ENCODE measurements at regions not wholly inside any gene's neighbourhood (a gene's known extent, or its start where the extent isn't known, plus 50 kb on each side); places are given as distances from the start of the nearest gene placed in this dataset.
A peak's percentile ranks its signal among the peaks of the same experiment; 100 is the strongest.

- H3K4me1 ChIP-seq (ENCODE audit: insufficient read depth) = no peaks in the 10 kb centered on the region
- H3K27ac ChIP-seq (ENCODE audit: low read depth) = peak overlapping the region; percentile 24
- DNase-seq (ENCODE audit: extremely low spot score) = no peak
- no peak overlapping the region for H3K4me3 ChIP-seq (ENCODE audit: low read depth, low read length)
- no peaks in the 10 kb centered on the region for H3K36me3 ChIP-seq (ENCODE audit: insufficient read depth)
- WGBS = 63% methylated on average over 2 of the region's 2 CpGs
Observed at GRCh38 chr14:51448831-51449670, 202.7 kb upstream of the FRMD6 start.

DNA sequence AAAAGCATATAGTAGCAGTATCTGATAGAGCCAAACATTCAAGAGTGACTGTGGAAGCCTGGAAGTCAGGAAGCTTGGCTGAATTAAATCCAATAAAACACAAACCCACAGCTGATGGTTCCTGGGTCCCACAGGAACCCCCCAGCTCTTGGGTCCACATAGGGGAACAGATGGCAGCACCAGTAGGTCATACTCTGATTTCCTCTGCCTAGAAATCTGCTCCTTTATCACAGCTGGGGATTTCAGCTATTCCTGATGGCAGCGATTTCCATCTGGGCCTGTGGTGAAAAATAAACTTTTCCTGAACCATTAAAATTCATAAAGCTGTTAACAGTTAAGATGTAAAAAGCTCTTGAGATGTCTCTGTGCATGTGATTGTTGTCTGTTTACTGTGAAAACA, 202.0 kb upstream of the FRMD6 start:
- no peak overlapping the region for H3K4me3 ChIP-seq (ENCODE audit: low read depth, low read length)
- H3K36me3 ChIP-seq (ENCODE audit: insufficient read depth) = no peaks in the 10 kb centered on the region
- no peak overlapping the region for H3K27ac ChIP-seq (ENCODE audit: low read depth)
- no peaks in the 10 kb centered on the region for H3K4me1 ChIP-seq (ENCODE audit: insufficient read depth)
- WGBS = 55% methylated on average over 1 of the region's 1 CpG
- DNase-seq (ENCODE audit: extremely low spot score) = no peak

DNA sequence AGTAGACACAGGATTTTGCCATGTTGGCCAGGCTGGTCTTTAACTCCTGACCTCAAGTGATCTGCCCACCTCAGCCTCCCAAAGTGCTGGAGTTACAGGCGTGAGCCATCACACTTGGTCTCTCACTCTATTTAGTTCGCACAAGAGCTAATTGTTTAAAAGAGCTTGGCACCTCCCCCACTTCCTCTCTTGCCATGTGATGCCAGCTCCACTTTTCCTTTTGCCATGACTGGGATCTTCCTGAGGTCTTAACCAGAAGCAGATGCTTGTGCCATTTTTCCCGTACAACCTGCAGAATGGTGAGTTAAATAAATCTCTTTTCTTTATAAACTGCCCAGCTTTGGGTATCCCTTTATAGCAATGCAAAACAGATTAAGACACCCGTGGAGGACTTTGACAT, 200.1 kb upstream of the FRMD6 start:
- Histone ChIP-seq H3K36me3 (ENCODE audit: insufficient read depth) (no peaks in the 10 kb centered on the region), H3K4me1 (ENCODE audit: insufficient read depth) (no peaks in the 10 kb centered on the region), H3K4me3 (ENCODE audit: low read depth, low read length) (no peak overlapping the region), H3K27ac (ENCODE audit: low read depth) (no peak overlapping the region)
- no peak for DNase-seq (ENCODE audit: extremely low spot score)
- WGBS = 67% methylated on average over 4 of the region's 4 CpGs

DNA sequence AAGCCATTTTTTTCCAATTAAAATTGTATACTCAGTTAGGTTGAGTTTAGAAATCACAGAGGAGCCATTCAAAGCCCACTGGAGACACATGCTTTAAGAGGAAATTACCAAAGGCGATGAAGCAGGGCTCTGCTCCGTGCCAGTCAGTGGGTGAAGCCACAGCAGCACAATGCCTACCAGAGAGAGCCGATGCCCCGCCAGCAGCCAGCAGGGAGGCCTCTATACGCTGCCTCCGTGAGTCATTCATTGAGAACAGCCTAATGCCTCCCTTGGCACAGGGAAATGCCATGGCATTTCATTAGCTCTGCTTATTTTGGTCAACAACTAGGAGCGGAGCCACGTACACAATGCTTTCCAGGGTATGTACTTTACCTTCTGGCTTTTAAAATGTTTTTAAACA, 197.8 kb upstream of the FRMD6 start:
- no peaks in the 10 kb centered on the region for H3K36me3 ChIP-seq (ENCODE audit: insufficient read depth)
- no peak overlapping the region for H3K4me3 ChIP-seq (ENCODE audit: low read depth, low read length)
- 82% methylated on average over 8 of the region's 8 CpGs for WGBS
- no peak for DNase-seq (ENCODE audit: extremely low spot score)
- H3K27ac ChIP-seq (ENCODE audit: low read depth) = no peak overlapping the region
- no peaks in the 10 kb centered on the region for H3K4me1 ChIP-seq (ENCODE audit: insufficient read depth)

DNA sequence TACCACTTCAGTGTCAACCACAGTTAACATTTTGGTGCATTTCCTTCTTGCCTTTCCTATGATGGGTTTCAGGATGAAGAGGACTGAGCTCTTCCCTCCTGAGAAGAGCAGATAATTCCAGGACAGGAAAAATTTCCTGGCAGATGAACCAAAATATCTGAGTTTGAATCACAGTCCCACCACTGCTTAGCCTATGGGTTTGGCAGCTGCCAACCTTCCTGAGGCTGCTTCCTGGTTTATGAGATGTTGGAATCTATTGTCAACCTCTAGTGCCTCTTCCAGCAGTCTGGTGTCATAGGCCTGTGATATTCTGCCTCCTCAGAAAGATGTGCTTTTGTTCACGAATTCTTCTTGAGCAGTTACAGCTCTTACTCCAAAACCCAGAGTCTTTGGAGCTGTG, 197.4 kb upstream of the FRMD6 start:
- no peak overlapping the region for H3K4me3 ChIP-seq (ENCODE audit: low read depth, low read length)
- H3K27ac ChIP-seq (ENCODE audit: low read depth) = no peak overlapping the region
- 89% methylated on average over 1 of the region's 1 CpG for WGBS
- DNase-seq (ENCODE audit: extremely low spot score) = no peak
- no peaks in the 10 kb centered on the region for H3K36me3 ChIP-seq (ENCODE audit: insufficient read depth)
- no peaks in the 10 kb centered on the region for H3K4me1 ChIP-seq (ENCODE audit: insufficient read depth)

GRCh38 chr14:51455041-51455835, 196.5 kb upstream of the FRMD6 start:
- DNase-seq (ENCODE audit: extremely low spot score) = no peak
- 78% methylated on average over 7 of the region's 7 CpGs for WGBS
- Histone ChIP-seq H3K4me1 (ENCODE audit: insufficient read depth) (no peaks in the 10 kb centered on the region), H3K4me3 (ENCODE audit: low read depth, low read length) (no peak overlapping the region), H3K27ac (ENCODE audit: low read depth) (no peak overlapping the region), H3K36me3 (ENCODE audit: insufficient read depth) (no peaks in the 10 kb centered on the region)

DNA sequence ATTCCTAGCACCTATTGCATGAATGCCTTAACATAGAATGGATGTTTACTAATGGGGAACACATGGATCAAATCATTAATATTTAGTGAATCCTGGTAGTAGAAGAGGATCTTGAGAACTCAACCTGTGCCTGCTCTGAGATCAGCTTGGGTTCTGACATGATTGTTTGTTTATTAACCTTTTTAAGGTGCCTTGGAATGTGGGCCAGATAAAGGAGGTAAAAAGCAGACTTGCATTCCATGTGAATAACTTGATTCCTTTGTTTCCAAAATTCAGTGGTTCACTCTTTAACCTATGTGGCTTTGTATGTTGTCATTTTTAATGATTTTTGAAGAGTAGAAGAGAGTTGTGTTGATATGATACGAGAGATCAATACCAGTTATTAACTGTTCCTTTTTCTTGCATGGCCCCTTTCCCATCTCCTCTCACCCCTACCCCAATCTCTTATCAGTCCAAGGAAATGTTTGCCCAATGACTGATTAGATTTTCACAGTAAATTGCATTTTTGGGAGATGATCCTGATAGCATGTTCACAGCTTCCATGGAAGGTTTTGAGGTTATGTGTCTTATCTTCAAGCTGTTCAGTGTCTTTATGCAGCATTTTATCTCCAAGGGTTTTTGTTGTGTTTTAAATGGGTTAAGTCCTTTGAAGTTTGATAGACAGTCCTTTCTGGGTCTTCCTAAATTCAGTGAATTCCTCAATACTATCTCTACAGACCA, 193.7 kb upstream of the FRMD6 start:
- no peaks in the 10 kb centered on the region for H3K4me1 ChIP-seq (ENCODE audit: insufficient read depth)
- DNase-seq (ENCODE audit: extremely low spot score) = no peak
- no peak overlapping the region for H3K27ac ChIP-seq (ENCODE audit: low read depth)
- H3K4me3 ChIP-seq (ENCODE audit: low read depth, low read length) = no peak overlapping the region
- no peaks in the 10 kb centered on the region for H3K36me3 ChIP-seq (ENCODE audit: insufficient read depth)
- WGBS = 91% methylated on average over 1 of the region's 1 CpG

GRCh38 chr14:51458563-51458955, 193.2 kb upstream of the FRMD6 start:
- Histone ChIP-seq H3K27ac (ENCODE audit: low read depth) (no peak overlapping the region), H3K36me3 (ENCODE audit: insufficient read depth) (no peaks in the 10 kb centered on the region), H3K4me1 (ENCODE audit: insufficient read depth) (no peaks in the 10 kb centered on the region), H3K4me3 (ENCODE audit: low read depth, low read length) (no peak overlapping the region)
- WGBS = 95% methylated on average over 1 of the region's 1 CpG
- DNase-seq (ENCODE audit: extremely low spot score) = no peak

GRCh38 chr14:51460011-51460410, 191.7 kb upstream of the FRMD6 start:
- Histone ChIP-seq H3K4me3 (ENCODE audit: low read depth, low read length) (no peak overlapping the region), H3K27ac (ENCODE audit: low read depth) (no peak overlapping the region), H3K36me3 (ENCODE audit: insufficient read depth) (no peaks in the 10 kb centered on the region), H3K4me1 (ENCODE audit: insufficient read depth) (no peaks in the 10 kb centered on the region)
- no peak for DNase-seq (ENCODE audit: extremely low spot score)
- WGBS = 52% methylated on average over 1 of the region's 1 CpG

GRCh38 chr14:51462182-51462581, 189.5 kb upstream of the FRMD6 start:
- 81% methylated on average over 3 of the region's 3 CpGs for WGBS
- Histone ChIP-seq H3K4me1 (ENCODE audit: insufficient read depth) (no peaks in the 10 kb centered on the region), H3K27ac (ENCODE audit: low read depth) (no peak overlapping the region), H3K36me3 (ENCODE audit: insufficient read depth) (no peaks in the 10 kb centered on the region), H3K4me3 (ENCODE audit: low read depth, low read length) (no peak overlapping the region)
- DNase-seq (ENCODE audit: extremely low spot score) = no peak

- Histone ChIP-seq H3K27ac (ENCODE audit: low read depth) (no peak overlapping the region), H3K36me3 (ENCODE audit: insufficient read depth) (no peaks in the 10 kb centered on the region), H3K4me3 (ENCODE audit: low read depth, low read length) (no peak overlapping the region), H3K4me1 (ENCODE audit: insufficient read depth) (no peaks in the 10 kb centered on the region)
- no peak for DNase-seq (ENCODE audit: extremely low spot score)
Observed at GRCh38 chr14:51462706-51463105, 189.0 kb upstream of the FRMD6 start.

- 92% methylated on average over 1 of the region's 1 CpG for WGBS
- DNase-seq (ENCODE audit: extremely low spot score) = no peak
Observed at GRCh38 chr14:51463461-51463860, 188.2 kb upstream of the FRMD6 start.

GRCh38 chr14:51464411-51464810, 187.3 kb upstream of the FRMD6 start:
- no peak overlapping the region for H3K27ac ChIP-seq (ENCODE audit: low read depth)
- H3K4me3 ChIP-seq (ENCODE audit: low read depth, low read length) = no peak overlapping the region
- WGBS = 92% methylated on average over 6 of the region's 6 CpGs
- no peaks in the 10 kb centered on the region for H3K4me1 ChIP-seq (ENCODE audit: insufficient read depth)
- DNase-seq (ENCODE audit: extremely low spot score) = no peak
- no peaks in the 10 kb centered on the region for H3K36me3 ChIP-seq (ENCODE audit: insufficient read depth)

More at GRCh38 chr14:51463461-51463860, 188.2 kb upstream of the FRMD6 start:
- Histone ChIP-seq H3K36me3 (ENCODE audit: insufficient read depth) (no peaks in the 10 kb centered on the region), H3K4me1 (ENCODE audit: insufficient read depth) (no peaks in the 10 kb centered on the region), H3K4me3 (ENCODE audit: low read depth, low read length) (no peak overlapping the region), H3K27ac (ENCODE audit: low read depth) (no peak overlapping the region)

GRCh38 chr14:51465486-51465885, 186.2 kb upstream of the FRMD6 start:
- Histone ChIP-seq H3K4me1 (ENCODE audit: insufficient read depth) (no peaks in the 10 kb centered on the region), H3K27ac (ENCODE audit: low read depth) (no peak overlapping the region), H3K4me3 (ENCODE audit: low read depth, low read length) (no peak overlapping the region), H3K36me3 (ENCODE audit: insufficient read depth) (no peaks in the 10 kb centered on the region)
- WGBS = 94% methylated on average over 1 of the region's 1 CpG
- no peak for DNase-seq (ENCODE audit: extremely low spot score)

Data from urinary bladder (tissue), 3 donors.